B cell (primary cell): ENCODE measurements at regions not wholly inside any gene's neighbourhood (a gene's known extent, or its start where the extent isn't known, plus 50 kb on each side); places are given as distances from the start of the nearest gene placed in this dataset.

ENCODE experiments used
- ATAC-seq: fragments of 200-7000 bp; cut with Tn5 transposase; one replicate; pipeline ENCODE4 v1.10.0; 2021; ENCODE audit warnings: low read depth, mild to moderate bottlenecking, moderate number of reproducible peaks, moderate library complexity
- CTCF ChIA-PET: fragments of 350-600 bp; sonication (Branson Sonifier 250); formaldehyde crosslinking; loops from one replicate; lab custom pipeline; 2021; ENCODE audit warnings: antibody characterized with exemption, inconsistent platforms; lab: Charles Lee
- POLR2A ChIA-PET: fragments of 350-600 bp; sonication (Branson Sonifier 250); formaldehyde crosslinking; loops from one replicate; lab custom pipeline; 2021; ENCODE audit warnings: antibody characterized with exemption; lab: Charles Lee
- DNase-seq: peaks from one replicate; pipeline ENCODE4 v3.0.0; 2013
- H2AFZ ChIP-seq: 2 replicates; pipeline ENCODE4 v1.6.1; 2012; ENCODE audit warnings: mild to moderate bottlenecking, low read depth, low read length; ENCODE audit not compliant: insufficient read depth, poor library complexity, severe bottlenecking
- H3K27ac ChIP-seq, 2 donors: 1 replicate in 1 of 2; 2 replicates in 1 of 2; pipeline ENCODE4 v1.5.1; 2012 to 2013; ENCODE audit warnings: low read length in 2 of 2, mild to moderate bottlenecking in 2 of 2, moderate library complexity in 1 of 2
- H3K27me3 ChIP-seq, 4 experiments: fragments of 200-600 bp in 1 of 4; sonication (generic) in 1 of 4; replicated peaks in 1 of 4; 1 replicate in 2 of 4; 2 replicates in 2 of 4; pipeline versions ENCODE4 v1.6.1 to v1.7.0; 2013 to 2016; ENCODE audit warnings: low read length in 3 of 4, mild to moderate bottlenecking in 2 of 4, mixed read lengths in 1 of 4, moderate library complexity in 1 of 4; ENCODE audit not compliant: insufficient read depth in 4 of 4, control insufficient read depth in 3 of 4; ENCODE audit errors: control extremely low read depth in 1 of 4
- H3K36me3 ChIP-seq, 2 experiments: replicated peaks in 1 of 2; 1 replicate in 1 of 2; 2 replicates in 1 of 2; pipeline versions ENCODE4 v1.6.1 to v1.7.1; 2013; ENCODE audit warnings: low read length in 1 of 2; ENCODE audit not compliant: insufficient read depth in 2 of 2, control insufficient read depth in 1 of 2; ENCODE audit errors: control extremely low read depth in 1 of 2, extremely low read depth in 1 of 2
- H3K4me1 ChIP-seq, 2 donors: fragments of 200-600 bp in 1 of 2; sonication (generic) in 1 of 2; 1 replicate in 1 of 2; 2 replicates in 1 of 2; pipeline versions ENCODE4 v1.5.1 to v1.6.1; 2013 to 2017; ENCODE audit warnings: low read length in 2 of 2; ENCODE audit not compliant: control insufficient read depth in 2 of 2, insufficient read depth in 2 of 2
- H3K4me2 ChIP-seq: replicated peaks from 2 replicates; pipeline ENCODE3; 2012; ENCODE audit warnings: mild to moderate bottlenecking, low read depth, low read length; ENCODE audit not compliant: poor library complexity, severe bottlenecking
- H3K4me3 ChIP-seq, 5 experiments: fragments of 200-600 bp in 1 of 5; sonication (generic) in 1 of 5; 1 replicate in 3 of 5; 2 replicates in 2 of 5; pipeline versions ENCODE4 v1.5.1 to v1.7.0; 2011 to 2016; ENCODE audit warnings: low read length in 4 of 5, mild to moderate bottlenecking in 4 of 5, low read depth in 2 of 5, control low read depth in 1 of 5, moderate library complexity in 1 of 5; ENCODE audit not compliant: insufficient read depth in 1 of 5; ENCODE audit errors: control extremely low read depth in 1 of 5, extremely low read depth in 1 of 5
- H3K79me2 ChIP-seq: fragments of 200-600 bp; sonication (generic); one replicate; pipeline ENCODE4 v1.6.0; 2016; ENCODE audit warnings: low read length; ENCODE audit not compliant: control insufficient read depth, insufficient read depth
- H3K9ac ChIP-seq: fragments of 200-600 bp; sonication (generic); 2 replicates; pipeline ENCODE4 v1.6.1; 2017; ENCODE audit warnings: mild to moderate bottlenecking, low read length, moderate library complexity
- H3K9me3 ChIP-seq, 3 donors: one replicate each; pipeline versions ENCODE4 v1.6.1 to v1.7.1; 2013; ENCODE audit warnings: low read length in 2 of 3; ENCODE audit not compliant: control insufficient read depth in 2 of 3, insufficient read depth in 1 of 3; ENCODE audit errors: control extremely low read depth in 1 of 3
- H4K20me1 ChIP-seq: 2 replicates; pipeline ENCODE4 v1.6.0; 2012; ENCODE audit warnings: mild to moderate bottlenecking, low read length; ENCODE audit not compliant: insufficient read depth, control insufficient read depth, poor library complexity, severe bottlenecking
- H3K27ac Mint-ChIP-seq: one replicate; pipeline ENCODE4 v1.8.0; 2021; ENCODE audit warnings: mixed read lengths
- H3K27me3 Mint-ChIP-seq: one replicate; pipeline ENCODE4 v1.8.0; 2021; ENCODE audit warnings: mixed read lengths
- H3K4me1 Mint-ChIP-seq: one replicate; pipeline ENCODE4 v1.8.0; 2021; ENCODE audit warnings: mixed read lengths
- H3K4me3 Mint-ChIP-seq: one replicate; pipeline ENCODE4 v1.8.0; 2021; ENCODE audit warnings: mixed read lengths
- H3K9me3 Mint-ChIP-seq: one replicate; pipeline ENCODE4 v1.8.0; 2022; ENCODE audit warnings: mixed read lengths; ENCODE audit not compliant: insufficient read depth
- EZH2 ChIP-seq: IDR thresholded peaks from 2 replicates; pipeline ENCODE4 v1.6.1; 2012; ENCODE audit warnings: borderline replicate concordance, low read depth, mild to moderate bottlenecking, moderate library complexity, low read length; ENCODE audit not compliant: insufficient read depth, poor library complexity, severe bottlenecking
- WGBS: methylation state at CpG from one replicate; pipeline ENCODE4 v1.1.5; 2013; ENCODE audit warnings: missing lambda C conversion rate; ENCODE audit not compliant: insufficient coverage; 5-methylcytosine and 5-hydroxymethylcytosine counted together
- intact Hi-C: fragments of 100-400 bp; cut with micrococcal nuclease; formaldehyde crosslinking; loops from one replicate; pipeline ENCODE4 v1.10.0; 2022
- TF ChIP-seq, protein P1 (sequence below): fragments of 200-600 bp; IDR thresholded peaks from one replicate; pipeline ENCODE4 v1.8.0; 2022; ENCODE audit warnings: antibody characterized with exemption, mild to moderate bottlenecking

DNA sequence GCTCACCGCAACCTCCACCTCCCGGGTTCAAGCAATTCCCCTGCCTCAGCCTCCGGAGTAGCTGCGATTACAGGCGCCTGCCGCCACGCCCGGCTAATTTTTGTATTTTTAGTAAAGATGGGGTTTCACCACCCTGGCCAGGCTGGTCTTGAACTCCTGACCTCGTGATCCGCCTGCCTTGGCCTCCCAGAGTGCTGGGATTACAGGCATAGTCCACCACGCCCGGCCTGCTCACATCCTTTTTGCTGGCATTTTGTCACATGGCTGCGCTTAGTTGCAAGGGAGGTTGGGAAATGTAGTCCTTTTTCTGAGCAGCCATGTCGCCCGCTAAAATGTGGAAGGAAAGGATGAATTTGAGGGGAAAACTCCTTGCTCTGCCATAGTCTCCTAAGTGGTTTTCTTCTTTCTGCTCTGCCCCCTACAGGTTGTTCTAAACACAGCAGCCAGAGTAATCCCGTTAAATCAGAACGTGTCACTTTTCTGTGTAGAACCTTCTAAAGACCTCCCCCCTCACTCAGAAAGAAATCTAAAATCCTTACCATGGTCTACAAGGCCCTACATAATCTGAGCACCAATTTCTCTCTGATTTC, 57.8 kb upstream of the HSPA9 start:
- H3K27me3 Mint-ChIP-seq = peaks cover 12% of the 10 kb centered on the region
- no peak overlapping the region for H3K4me3 Mint-ChIP-seq

DNA sequence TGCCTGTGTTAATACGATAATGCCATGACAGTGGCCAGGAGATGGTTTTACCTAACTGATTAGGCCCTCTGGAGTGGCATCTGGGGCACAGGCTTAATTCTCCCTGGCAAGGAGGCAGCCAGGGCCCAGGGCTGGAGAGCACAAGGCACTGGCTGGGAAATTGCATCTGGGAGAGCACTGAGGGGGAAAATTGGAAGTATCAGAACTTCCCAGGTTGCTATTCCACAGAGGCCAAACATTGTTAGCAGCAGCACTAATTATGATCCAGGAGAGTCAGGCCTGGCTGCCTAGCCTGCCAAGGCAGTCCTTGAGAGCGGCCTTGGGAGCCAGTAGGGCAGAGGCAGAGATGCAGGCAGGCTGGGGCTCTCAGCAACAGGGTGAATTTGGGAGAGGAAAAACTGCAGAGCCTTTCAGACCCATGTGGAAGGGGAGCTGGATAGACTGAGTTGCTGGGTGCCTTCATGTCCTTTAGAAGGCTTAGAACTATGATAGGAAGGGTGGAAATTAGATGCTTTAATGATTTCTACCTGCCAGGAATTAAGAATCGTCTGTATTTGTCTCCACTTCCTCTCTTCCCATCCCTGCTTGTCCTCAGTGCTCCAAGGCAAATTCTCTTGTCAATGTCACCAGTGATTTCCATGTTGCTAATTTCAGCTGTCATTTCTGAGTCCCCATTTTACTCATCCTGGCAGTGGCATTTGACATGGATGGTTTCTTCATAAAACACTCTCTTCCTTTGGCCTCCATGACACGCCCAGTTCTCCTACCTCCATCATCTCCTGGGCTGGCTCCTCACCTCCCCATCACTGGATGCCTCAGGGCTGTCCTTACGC, 56.1 kb upstream of the HSPA9 start:
- no peaks in the 10 kb centered on the region for H3K9me3 Mint-ChIP-seq
- intact Hi-C loops = no loop called here
- Histone ChIP-seq H4K20me1 (no peaks in the 10 kb centered on the region), H3K4me1 (peaks cover 0 to 3% of the 10 kb centered on the region in 2 donors), H3K79me2 (no peaks in the 10 kb centered on the region), H3K36me3 (no peaks in the 10 kb centered on the region), H3K9ac (no peak overlapping the region), H3K27ac (no peak overlapping the region), H3K4me3 (no peak overlapping the region), H2AFZ (no peak overlapping the region), H3K4me2 (no peak overlapping the region), H3K9me3 (no peaks in the 10 kb centered on the region), H3K27me3 (peaks cover 0 to 13% (median 8%) of the 10 kb centered on the region in 4 experiments)
- no peak for ATAC-seq
- TF ChIP-seq EZH2 = no peak
- TF ChIP-seq, protein P1, sequence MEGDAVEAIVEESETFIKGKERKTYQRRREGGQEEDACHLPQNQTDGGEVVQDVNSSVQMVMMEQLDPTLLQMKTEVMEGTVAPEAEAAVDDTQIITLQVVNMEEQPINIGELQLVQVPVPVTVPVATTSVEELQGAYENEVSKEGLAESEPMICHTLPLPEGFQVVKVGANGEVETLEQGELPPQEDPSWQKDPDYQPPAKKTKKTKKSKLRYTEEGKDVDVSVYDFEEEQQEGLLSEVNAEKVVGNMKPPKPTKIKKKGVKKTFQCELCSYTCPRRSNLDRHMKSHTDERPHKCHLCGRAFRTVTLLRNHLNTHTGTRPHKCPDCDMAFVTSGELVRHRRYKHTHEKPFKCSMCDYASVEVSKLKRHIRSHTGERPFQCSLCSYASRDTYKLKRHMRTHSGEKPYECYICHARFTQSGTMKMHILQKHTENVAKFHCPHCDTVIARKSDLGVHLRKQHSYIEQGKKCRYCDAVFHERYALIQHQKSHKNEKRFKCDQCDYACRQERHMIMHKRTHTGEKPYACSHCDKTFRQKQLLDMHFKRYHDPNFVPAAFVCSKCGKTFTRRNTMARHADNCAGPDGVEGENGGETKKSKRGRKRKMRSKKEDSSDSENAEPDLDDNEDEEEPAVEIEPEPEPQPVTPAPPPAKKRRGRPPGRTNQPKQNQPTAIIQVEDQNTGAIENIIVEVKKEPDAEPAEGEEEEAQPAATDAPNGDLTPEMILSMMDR = no peak
- WGBS = 87% methylated on average over 4 of the region's 5 CpGs
- POLR2A ChIA-PET = no interaction called here
- H3K4me1 Mint-ChIP-seq = peaks cover 3% of the 10 kb centered on the region
- H3K4me3 Mint-ChIP-seq = no peak overlapping the region
- peaks cover 14% of the 10 kb centered on the region for H3K27me3 Mint-ChIP-seq
- DNase-seq = no peak
- no peak overlapping the region for H3K27ac Mint-ChIP-seq
- CTCF ChIA-PET = no interaction called here

More for the DNA sequence above, 57.8 kb upstream of the HSPA9 start:
- Histone ChIP-seq H3K4me3 (no peak overlapping the region), H3K4me1 (peaks cover 0 to 3% of the 10 kb centered on the region in 2 donors), H3K9me3 (no peaks in the 10 kb centered on the region), H3K27me3 (peaks cover 0 to 18% (median 11%) of the 10 kb centered on the region in 4 experiments), H3K79me2 (no peaks in the 10 kb centered on the region), H4K20me1 (no peaks in the 10 kb centered on the region), H2AFZ (peak overlapping the region; percentile 67), H3K9ac (no peak overlapping the region), H3K27ac (no peak overlapping the region), H3K36me3 (no peaks in the 10 kb centered on the region), H3K4me2 (peak overlapping the region; percentile 38)
- Mint-ChIP-seq H3K27ac (no peak overlapping the region), H3K4me1 (peaks cover 3% of the 10 kb centered on the region), H3K9me3 (no peaks in the 10 kb centered on the region)
- WGBS = 21% methylated on average over 7 of the region's 17 CpGs
- intact Hi-C loops = no loop called here
- no peak for DNase-seq
- no peak for TF ChIP-seq EZH2
- POLR2A ChIA-PET = no interaction called here
- CTCF ChIA-PET = no interaction called here
- ATAC-seq = no peak
